NCI-H510A (cell line): ENCODE measurements at regions not wholly inside any gene's neighbourhood (a gene's known extent, or its start where the extent isn't known, plus 50 kb on each side); places are given as distances from the start of the nearest gene placed in this dataset.
"Not testable (repeated sequence)": the region's sequence is repeated elsewhere in the genome, so short reads cannot be mapped to it uniquely, and the experiment has no call there.

ENCODE experiments used
- DNase-seq: peaks from one replicate; lab custom pipeline; 2025; lab: John Stamatoyannopoulos, UW

GRCh38 chr16:62903961-62904502, 867.8 kb upstream of the CDH8 start:
- DNase-seq, result no peak

DNA sequence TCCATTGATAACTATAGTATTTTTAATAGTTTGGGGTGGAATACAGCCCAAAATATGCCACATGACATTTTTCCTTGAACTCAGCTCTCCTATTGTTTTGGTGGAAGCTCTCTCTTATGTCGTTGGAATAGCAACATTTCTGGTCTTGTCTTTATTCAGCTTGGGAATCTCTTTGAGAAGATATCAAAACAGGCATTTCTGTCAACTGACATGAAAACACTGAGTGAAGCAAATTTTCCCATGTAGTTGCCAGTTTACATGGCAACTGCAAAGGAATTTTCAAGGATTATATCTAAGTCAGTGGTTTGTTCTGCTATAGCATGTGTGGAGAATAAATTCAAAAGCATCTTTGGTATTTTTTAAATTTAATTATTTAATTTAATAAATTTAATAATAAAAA, 863.5 kb upstream of the CDH8 start:
- DNase-seq, result no peak

DNA sequence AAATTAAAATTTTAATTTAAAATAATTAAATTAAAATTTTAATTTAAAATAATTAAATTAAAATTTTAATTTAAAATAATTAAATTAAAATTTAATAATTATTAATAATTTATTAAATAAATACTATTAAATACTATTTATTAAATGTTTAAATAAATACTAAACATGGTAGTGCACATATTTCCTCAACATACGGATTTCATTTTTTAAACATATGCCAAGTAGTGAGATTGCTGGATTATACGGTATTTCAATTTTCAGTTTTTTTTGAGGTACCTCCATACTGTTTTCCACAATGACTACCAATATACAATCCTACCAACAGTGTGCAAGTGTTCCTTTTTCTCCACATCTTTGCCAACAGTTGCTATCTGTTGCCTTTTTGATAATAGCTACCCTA, 852.9 kb upstream of the CDH8 start:
- no peak for DNase-seq

GRCh38 chr16:62883509-62883908, 847.3 kb upstream of the CDH8 start:
- no peak for DNase-seq

GRCh38 chr16:62882552-62883221, 846.4 kb upstream of the CDH8 start:
- DNase-seq, result no peak

DNA sequence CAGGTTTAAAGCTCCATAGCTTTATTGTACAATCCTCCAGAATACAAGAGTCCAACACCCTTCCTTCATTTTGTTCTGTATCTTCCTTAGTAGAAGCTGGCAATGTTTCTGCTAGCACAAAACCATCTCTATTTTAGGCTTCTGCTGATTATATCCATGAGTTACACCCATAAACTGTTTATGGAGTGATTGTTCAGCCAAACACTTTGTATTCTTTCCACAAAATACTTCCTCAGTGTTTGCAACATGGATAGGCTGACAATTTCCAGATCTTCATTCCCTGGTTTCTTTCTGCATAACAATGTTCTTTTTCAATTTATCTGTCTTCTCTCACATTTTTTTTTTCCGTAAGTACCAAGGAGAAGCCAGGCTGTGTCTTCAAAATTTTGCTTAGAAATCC, 839.9 kb upstream of the CDH8 start:
- no peak for DNase-seq

DNA sequence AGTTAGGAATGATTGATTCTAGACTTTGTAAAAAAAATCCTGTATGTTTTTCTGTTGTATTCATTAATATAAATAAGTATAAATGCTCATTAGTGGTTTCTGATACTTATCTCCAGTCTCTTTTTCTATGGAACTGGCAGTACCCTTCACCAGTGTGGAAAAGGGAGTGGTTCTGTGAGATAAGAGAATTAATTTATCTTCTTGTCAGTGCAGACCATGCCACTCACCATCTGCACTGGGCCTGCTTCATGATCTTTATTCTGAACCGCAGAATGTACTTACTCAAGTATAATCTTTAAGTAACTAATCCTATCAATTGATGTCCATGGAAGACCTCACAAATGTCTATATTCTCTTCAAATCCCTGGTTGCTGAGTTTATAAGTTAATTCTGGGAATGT, 836.1 kb upstream of the CDH8 start:
- DNase-seq, result no peak

- no peak for DNase-seq
Observed at GRCh38 chr16:62870554-62870953, 834.3 kb upstream of the CDH8 start.

- DNase-seq, result no peak
Observed at GRCh38 chr16:62869837-62870236, 833.6 kb upstream of the CDH8 start.

DNA sequence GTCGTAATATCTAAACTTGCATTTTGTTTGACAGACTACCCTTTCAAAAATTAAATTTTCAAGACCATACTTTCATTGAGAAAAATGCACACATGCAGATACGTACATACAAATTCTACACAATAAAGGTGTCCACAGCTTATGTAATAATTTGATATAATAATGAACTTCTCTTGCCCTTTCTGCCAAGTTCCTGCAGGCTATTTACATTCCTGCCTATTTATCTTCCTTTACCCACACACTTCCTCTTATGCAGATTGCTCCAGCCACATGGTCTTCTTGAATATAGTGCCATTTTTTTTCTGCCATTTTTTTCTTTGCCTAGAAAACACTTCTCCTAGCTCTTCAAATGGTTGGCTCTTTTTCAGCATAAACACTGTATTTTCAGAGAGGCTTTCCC, 826.9 kb upstream of the CDH8 start:
- DNase-seq, result no peak

DNA sequence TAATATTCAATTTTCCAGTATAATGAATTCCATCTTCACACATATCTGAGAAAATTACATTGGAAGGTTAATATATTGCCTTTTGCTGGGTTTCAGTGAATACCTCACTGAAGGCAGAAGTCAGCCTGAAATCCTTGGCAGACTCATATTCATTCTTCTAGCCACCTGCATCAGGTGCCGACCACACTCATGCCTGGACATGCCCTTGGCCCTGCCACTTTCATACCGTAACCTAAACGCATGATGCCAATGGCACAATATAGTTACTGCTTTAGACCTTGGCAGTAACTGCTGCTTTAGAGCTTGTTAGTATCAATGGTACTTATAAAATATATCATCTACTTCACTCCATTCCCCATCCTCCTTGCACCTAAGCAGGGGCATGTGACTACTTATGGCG, 817.6 kb upstream of the CDH8 start:
- peak; percentile 24 for DNase-seq

DNA sequence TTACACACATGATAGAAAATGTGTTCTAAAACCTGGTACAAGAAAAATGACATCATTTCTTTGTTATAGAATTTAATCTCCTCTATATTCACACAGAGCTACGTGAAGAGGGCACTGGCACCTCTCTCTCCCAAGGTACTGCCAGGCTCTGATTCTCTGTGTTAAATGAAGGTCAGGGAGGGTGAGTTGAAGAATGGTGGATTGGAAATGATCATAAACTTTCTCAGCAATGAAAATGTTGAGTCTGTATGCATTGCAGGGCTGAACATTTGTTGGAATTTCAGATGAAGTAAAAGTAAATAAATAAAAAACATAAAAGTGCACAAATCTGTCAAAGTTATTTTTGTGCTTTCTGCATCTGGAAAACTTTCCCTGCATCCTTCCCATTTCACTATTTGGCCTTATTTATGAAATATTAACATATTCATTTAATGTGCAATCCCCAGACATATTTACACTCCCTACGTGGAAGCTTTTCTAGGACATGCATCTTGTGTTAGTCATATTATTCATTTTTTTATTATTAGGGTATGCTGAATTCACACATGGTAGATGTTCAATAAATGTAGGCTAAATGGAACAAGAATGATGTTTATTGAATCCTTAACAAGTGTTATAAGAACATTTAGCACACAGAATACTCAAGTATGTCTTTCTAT, 810.3 kb upstream of the CDH8 start:
- no peak for DNase-seq

- no peak for DNase-seq
Observed at GRCh38 chr16:62832214-62832613, 796.0 kb upstream of the CDH8 start.

DNA sequence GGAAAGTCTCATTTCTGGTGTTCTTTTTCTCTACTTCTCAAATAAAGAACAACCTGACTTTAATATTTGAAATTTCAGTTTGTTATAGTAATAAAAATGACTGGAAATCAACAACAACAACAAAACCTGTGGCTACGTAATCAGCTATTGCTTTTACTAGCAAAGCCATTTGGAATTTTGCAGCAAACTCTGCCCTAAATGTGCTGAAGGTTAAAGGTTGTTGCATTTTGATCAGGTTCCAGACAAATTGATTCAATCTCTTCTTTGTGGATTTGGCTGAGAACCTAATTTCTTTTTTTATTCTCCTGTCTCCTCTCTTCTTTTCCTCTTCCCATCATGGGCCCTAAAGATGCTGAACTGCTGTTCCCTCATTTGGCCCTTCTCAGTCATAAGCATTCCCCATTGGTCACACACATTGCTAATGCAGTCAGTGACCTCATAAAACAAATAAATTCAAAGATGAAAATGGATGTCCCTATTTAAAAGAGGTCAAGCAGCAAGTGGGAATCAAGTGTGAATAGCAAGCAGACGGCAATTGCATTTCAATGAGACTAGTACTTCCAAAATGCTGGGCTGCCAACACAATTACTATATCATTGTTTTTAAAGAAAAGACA, 795.1 kb upstream of the CDH8 start:
- no peak for DNase-seq

- DNase-seq, result no peak
Observed at GRCh38 chr16:62829607-62830006, 793.4 kb upstream of the CDH8 start.

DNA sequence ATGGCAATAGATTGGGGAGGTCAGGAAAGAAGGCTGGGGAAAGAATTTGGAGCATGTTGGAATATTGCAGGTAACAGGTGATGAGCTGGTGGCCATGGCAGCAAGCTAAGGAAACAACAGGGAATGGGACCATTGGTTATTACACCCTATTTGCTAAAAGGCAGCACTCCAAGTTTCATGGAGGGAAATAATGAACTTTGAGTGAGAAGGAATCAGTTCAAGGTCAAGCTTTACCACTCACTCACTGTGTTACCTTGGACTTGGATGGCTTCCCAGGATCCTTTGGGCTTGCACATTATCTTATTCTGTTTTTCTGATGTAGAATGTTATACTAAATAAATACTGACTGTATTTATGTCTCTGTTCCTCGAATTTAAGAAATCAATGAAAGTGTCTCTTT, 792.8 kb upstream of the CDH8 start:
- DNase-seq, result no peak

DNA sequence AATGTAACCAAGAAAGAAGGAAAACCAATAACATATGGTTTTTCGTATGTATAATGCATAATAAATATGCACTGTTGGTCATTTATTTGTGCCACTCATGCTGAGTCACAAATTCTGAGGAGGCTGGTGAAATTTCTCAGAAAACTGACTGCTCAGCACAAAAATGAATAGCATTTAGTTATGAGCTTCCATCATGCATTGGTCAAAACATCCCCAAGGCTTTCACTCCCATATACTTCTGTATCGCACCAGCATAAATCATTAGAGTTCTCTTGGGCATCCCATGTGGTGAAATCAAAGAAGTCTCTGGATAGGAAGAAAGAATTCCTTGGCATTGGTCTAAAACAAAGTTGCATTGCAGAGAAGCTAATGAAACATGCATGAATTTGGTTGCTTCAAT, 785.6 kb upstream of the CDH8 start:
- no peak for DNase-seq

DNA sequence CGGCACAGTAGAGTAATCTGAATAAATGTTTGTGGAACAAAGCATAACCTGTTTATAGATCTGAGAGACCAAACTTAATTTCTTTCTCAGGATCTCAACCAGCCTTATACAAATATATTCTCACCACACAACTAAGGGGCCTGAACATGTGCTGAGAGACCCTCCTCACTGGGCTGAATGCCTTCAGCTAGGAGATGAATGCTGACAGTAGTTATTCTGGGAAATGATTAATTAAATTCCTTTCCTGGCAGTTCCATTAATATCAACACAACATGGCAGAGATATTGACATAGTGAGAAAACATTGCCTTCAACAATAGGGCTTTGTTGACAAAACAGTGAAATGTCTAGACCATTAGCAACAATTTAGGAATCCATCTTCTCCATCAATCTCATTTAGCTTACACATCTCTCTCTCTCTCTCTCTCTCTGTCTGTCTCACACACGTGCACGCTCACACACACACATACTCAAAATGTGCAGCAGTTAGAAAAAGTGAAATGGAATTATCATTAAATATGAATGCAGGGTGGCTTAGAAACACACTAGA, 780.8 kb upstream of the CDH8 start:
- no peak for DNase-seq

DNA sequence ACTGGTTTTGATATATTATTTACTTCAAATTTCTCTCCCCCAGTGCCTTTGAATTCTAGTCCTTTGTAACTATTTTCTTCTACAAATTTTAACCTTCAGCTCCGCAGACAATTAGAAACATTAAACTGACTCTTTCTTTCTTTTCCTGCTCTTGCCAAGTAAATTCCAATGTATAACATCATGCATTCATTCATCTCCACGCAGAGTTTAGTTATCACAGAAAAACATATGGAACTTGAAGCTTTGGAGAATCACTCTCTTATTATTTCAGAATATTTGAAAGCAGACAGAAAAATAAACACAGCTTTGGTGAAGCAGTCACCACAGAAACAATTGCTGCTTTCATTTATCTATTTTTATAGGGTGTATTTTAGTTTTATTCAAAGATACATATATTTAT, 778.7 kb upstream of the CDH8 start:
- no peak for DNase-seq

- DNase-seq, result no peak
Observed at GRCh38 chr16:62805221-62805857, 769.1 kb upstream of the CDH8 start.

GRCh38 chr16:62794724-62795123, 758.5 kb upstream of the CDH8 start:
- DNase-seq, result no peak

DNA sequence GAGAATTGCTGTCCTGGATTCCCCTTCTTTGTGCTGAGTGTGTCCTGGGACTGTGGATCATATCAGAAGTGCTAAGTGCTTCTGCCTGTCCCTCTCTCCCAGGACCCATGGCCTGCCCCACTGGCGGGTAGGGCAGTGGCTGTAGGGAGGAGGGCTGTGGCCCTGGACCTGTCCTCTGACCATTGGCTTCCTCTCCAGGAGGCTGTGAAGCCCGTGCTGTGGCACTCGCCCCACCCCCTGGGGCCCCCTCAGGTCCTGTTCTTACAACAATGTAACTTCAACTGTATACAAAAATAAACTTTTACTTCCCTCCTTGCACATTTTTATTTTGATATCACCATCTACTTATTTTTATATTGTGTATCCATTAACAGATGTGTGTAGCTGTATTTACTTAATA, 743.8 kb upstream of the CDH8 start:
- not testable (repeated sequence) for DNase-seq

GRCh38 chr16:62764572-62764971, 728.3 kb upstream of the CDH8 start:
- no peak for DNase-seq
